ENCODE measurements at regions not wholly inside any gene's neighbourhood (a gene's known extent, or its start where the extent isn't known, plus 50 kb on each side); places are given as distances from the start of the nearest gene placed in this dataset.

GRCh38 chr17:71114911-71115668 is 945.8 kb downstream of the KCNJ2 start:
- TF ChIP-seq EZH2phosphoT487 (IDR thresholded peaks at IDR 0.05; ENCODE audit: low read depth, severe bottlenecking, unreplicated experiment) (no peak), CTCF (IDR thresholded peaks at IDR 0.05; ENCODE audit: poor library complexity) (no peak)

Data from hepatocyte (in vitro differentiated cells).